MM.1S (cell line): ENCODE measurements at regions not wholly inside any gene's neighbourhood (a gene's known extent, or its start where the extent isn't known, plus 50 kb on each side); places are given as distances from the start of the nearest gene placed in this dataset.

Source experiments
- DNase-seq: peaks from one replicate; pipeline ENCODE4 v3.0.0-alpha.2; 2015
- H2AFZ ChIP-seq: fragments of 300-600 bp; sonication (generic); 2 replicates; pipeline ENCODE4 v1.6.0; 2016; ENCODE audit warnings: antibody characterized with exemption, low read length
- H3F3A ChIP-seq: fragments of 300-600 bp; sonication (generic); 2 replicates; pipeline ENCODE4 v1.6.1; 2016; ENCODE audit warnings: mild to moderate bottlenecking, antibody characterized with exemption, low read length, moderate library complexity, mixed read lengths; ENCODE audit not compliant: insufficient read depth
- H3K27ac ChIP-seq: fragments of 300-600 bp; sonication (generic); 2 replicates; pipeline ENCODE4 v1.5.1; 2016; ENCODE audit warnings: mild to moderate bottlenecking, low read length
- H3K27me3 ChIP-seq: fragments of 300-600 bp; sonication (generic); replicated peaks from 2 replicates; pipeline ENCODE4 v1.6.0; 2016; ENCODE audit warnings: low read length; ENCODE audit not compliant: insufficient read depth
- H3K36me3 ChIP-seq: fragments of 300-600 bp; sonication (generic); replicated peaks from 2 replicates; pipeline ENCODE4 v1.6.1; 2016; ENCODE audit warnings: mild to moderate bottlenecking, low read length, mixed read lengths; ENCODE audit not compliant: insufficient read depth
- H3K4me1 ChIP-seq: fragments of 300-600 bp; sonication (generic); 2 replicates; pipeline ENCODE4 v1.6.1; 2016; ENCODE audit warnings: low read length, mixed read lengths
- H3K4me2 ChIP-seq: fragments of 300-600 bp; sonication (generic); 2 replicates; pipeline ENCODE4 v1.6.0; 2016; ENCODE audit warnings: low read depth, low read length
- H3K4me3 ChIP-seq: fragments of 300-600 bp; sonication (generic); 2 replicates; pipeline ENCODE4 v1.5.1; 2016; ENCODE audit warnings: low read length, mixed read lengths
- H3K79me2 ChIP-seq: fragments of 300-600 bp; sonication (generic); 2 replicates; pipeline ENCODE4 v1.6.1; 2016; ENCODE audit warnings: mixed run types, low read length, mixed read lengths
- H3K9ac ChIP-seq: fragments of 300-600 bp; sonication (generic); 2 replicates; pipeline ENCODE4 v1.6.1; 2016; ENCODE audit warnings: low read length, mixed read lengths
- H3K9me2 ChIP-seq: fragments of 300-600 bp; sonication (generic); replicated peaks from 2 replicates; pipeline ENCODE4 v1.6.1; 2016; ENCODE audit warnings: mild to moderate bottlenecking, low read length, mixed read lengths; ENCODE audit not compliant: insufficient read depth
- H3K9me3 ChIP-seq: fragments of 300-600 bp; sonication (generic); replicated peaks from 2 replicates; pipeline ENCODE4 v1.6.1; 2016; ENCODE audit warnings: mild to moderate bottlenecking, low read length, mixed read lengths; ENCODE audit not compliant: insufficient read depth
- H4K20me1 ChIP-seq: fragments of 300-600 bp; sonication (generic); 2 replicates; pipeline ENCODE4 v1.6.1; 2016; ENCODE audit warnings: mild to moderate bottlenecking, low read length, moderate library complexity, mixed read lengths; ENCODE audit not compliant: insufficient read depth
- CTCF ChIP-seq: fragments of 300-600 bp; sonication (generic); IDR thresholded peaks from 2 replicates; pipeline ENCODE4 v1.5.1; 2016; ENCODE audit warnings: antibody characterized with exemption, low read length, mixed read lengths
- EZH2 ChIP-seq: fragments of 300-600 bp; sonication (generic); optimal IDR thresholded peaks from 2 replicates; pipeline ENCODE3; 2017; ENCODE audit warnings: low read depth, mild to moderate bottlenecking, antibody characterized with exemption, low read length, mixed read lengths
- EZH2phosphoT487 ChIP-seq: fragments of 300-600 bp; sonication (generic); IDR thresholded peaks from 2 replicates; pipeline ENCODE4 v1.6.1; 2018; ENCODE audit warnings: antibody characterized with exemption, low read length

GRCh38 chr4:156173486-156173885 lies 219.8 kb upstream of the CTSO start:
- H3K27ac ChIP-seq = no peak overlapping the region
- no peak overlapping the region for H3K4me3 ChIP-seq
- no peaks in the 10 kb centered on the region for H3K9me3 ChIP-seq
- no peaks in the 10 kb centered on the region for H3K79me2 ChIP-seq
- H2AFZ ChIP-seq = no peak overlapping the region
- H3K9me2 ChIP-seq = no peaks in the 10 kb centered on the region
- no peaks in the 10 kb centered on the region for H3K36me3 ChIP-seq
- no peaks in the 10 kb centered on the region for H4K20me1 ChIP-seq
- H3K27me3 ChIP-seq = no peaks in the 10 kb centered on the region
- H3K4me1 ChIP-seq = no peaks in the 10 kb centered on the region
- H3F3A ChIP-seq = no peaks in the 10 kb centered on the region
- no peak for DNase-seq
- no peak overlapping the region for H3K4me2 ChIP-seq
- TF ChIP-seq CTCF = no peak
- no peak for TF ChIP-seq EZH2
- TF ChIP-seq EZH2phosphoT487 = no peak
- H3K9ac ChIP-seq = no peak overlapping the region

- no peak for DNase-seq
- Histone ChIP-seq H3F3A (no peaks in the 10 kb centered on the region), H2AFZ (no peak overlapping the region), H3K9ac (no peak overlapping the region), H4K20me1 (no peaks in the 10 kb centered on the region), H3K4me2 (no peak overlapping the region), H3K27me3 (no peaks in the 10 kb centered on the region), H3K4me1 (no peaks in the 10 kb centered on the region), H3K9me3 (no peaks in the 10 kb centered on the region), H3K4me3 (no peak overlapping the region), H3K27ac (no peak overlapping the region), H3K36me3 (no peaks in the 10 kb centered on the region), H3K79me2 (no peaks in the 10 kb centered on the region), H3K9me2 (no peaks in the 10 kb centered on the region)
- no peak for TF ChIP-seq EZH2
- no peak for TF ChIP-seq EZH2phosphoT487
- no peak for TF ChIP-seq CTCF
Observed at GRCh38 chr4:156169861-156170260, 216.2 kb upstream of the CTSO start.

GRCh38 chr4:156169011-156169410 lies 215.3 kb upstream of the CTSO start:
- no peak for TF ChIP-seq EZH2phosphoT487
- peak; percentile 62 for TF ChIP-seq CTCF
- H3K27me3 ChIP-seq = no peaks in the 10 kb centered on the region
- H3K4me3 ChIP-seq = no peak overlapping the region
- no peaks in the 10 kb centered on the region for H3K36me3 ChIP-seq
- no peaks in the 10 kb centered on the region for H3F3A ChIP-seq
- no peak overlapping the region for H3K4me2 ChIP-seq
- no peaks in the 10 kb centered on the region for H3K9me3 ChIP-seq
- H3K79me2 ChIP-seq = no peaks in the 10 kb centered on the region
- no peak overlapping the region for H3K9ac ChIP-seq
- 0 out of 2 replicates have a peak overlapping the region, but pooled peaks have one; percentile 19 for H2AFZ ChIP-seq
- no peaks in the 10 kb centered on the region for H3K4me1 ChIP-seq
- H3K27ac ChIP-seq = no peak overlapping the region
- no peaks in the 10 kb centered on the region for H4K20me1 ChIP-seq
- no peaks in the 10 kb centered on the region for H3K9me2 ChIP-seq
- peak; percentile 22 for DNase-seq
